MCF 10A (cell line): ENCODE measurements at regions not wholly inside any gene's neighbourhood (a gene's known extent, or its start where the extent isn't known, plus 50 kb on each side); places are given as distances from the start of the nearest gene placed in this dataset.
"Not testable (repeated sequence)": the region's sequence is repeated elsewhere in the genome, so short reads cannot be mapped to it uniquely, and the experiment has no call there.

Source experiments
- BruUV-seq: library from RNA; stranded (reverse); fragments of 400-500 nt; replicated peaks from 2 replicates; lab custom pipeline; 2021; lab: Mats Ljungman, UMichigan
- CTCF ChIA-PET: fragments of 300-600 bp; sonication (Branson Sonifier 250); formaldehyde crosslinking; extraction: SDS; loops from one replicate; lab custom pipeline; 2021; ENCODE audit warnings: antibody characterized with exemption, inconsistent platforms; lab: Yijun Ruan, JAX
- POLR2A ChIA-PET: fragments of 300-600, 350-650 bp; sonication (Branson Sonifier 250); formaldehyde crosslinking; extraction: SDS; loops from one replicate; lab custom pipeline; 2020; ENCODE audit warnings: antibody characterized with exemption, inconsistent platforms; lab: Yijun Ruan, JAX
- DNase-seq: peaks from one replicate; pipeline ENCODE4 v3.0.0-alpha.2; 2018; ENCODE audit not compliant: unreplicated experiment
- H3K27ac Mint-ChIP-seq: one replicate; pipeline ENCODE4 v1.8.0; 2022; ENCODE audit warnings: mild to moderate bottlenecking, low read depth, mixed read lengths; ENCODE audit not compliant: unreplicated experiment
- H3K27me3 Mint-ChIP-seq: one replicate; pipeline ENCODE4 v1.8.0; 2022; ENCODE audit warnings: mixed read lengths; ENCODE audit not compliant: insufficient read depth, unreplicated experiment
- H3K36me3 Mint-ChIP-seq: one replicate; pipeline ENCODE4 v1.8.0; 2022; ENCODE audit warnings: mild to moderate bottlenecking, moderate library complexity, mixed read lengths; ENCODE audit not compliant: insufficient read depth, unreplicated experiment
- H3K4me1 Mint-ChIP-seq: one replicate; pipeline ENCODE4 v1.8.0; 2022; ENCODE audit warnings: mixed read lengths; ENCODE audit not compliant: insufficient read depth, unreplicated experiment
- H3K4me3 Mint-ChIP-seq: one replicate; pipeline ENCODE4 v1.8.0; 2022; ENCODE audit warnings: mild to moderate bottlenecking, moderate library complexity, mixed read lengths; ENCODE audit not compliant: unreplicated experiment
- H3K9me3 Mint-ChIP-seq: one replicate; pipeline ENCODE4 v1.8.0; 2022; ENCODE audit warnings: mixed read lengths; ENCODE audit not compliant: unreplicated experiment
- CTCF ChIP-seq: fragments of 200-600 bp; IDR thresholded peaks from one replicate; pipeline ENCODE4 v1.8.0; 2022; ENCODE audit warnings: antibody characterized with exemption, mild to moderate bottlenecking; ENCODE audit not compliant: unreplicated experiment
- intact Hi-C: fragments of 100-400 bp; cut with micrococcal nuclease; formaldehyde crosslinking; loops from 2 replicates; pipeline ENCODE4 v1.14.1; 2022

GRCh38 chr10:83543691-83544462 lies 595.4 kb upstream of the GHITM start:
- H3K27ac Mint-ChIP-seq: no peak overlapping the region
- POLR2A ChIA-PET: interaction anchor here (0.9 to 1.7 kb wide), 2 partner anchors 9 to 14 kb away, joined by 3 read pairs; no protein-coding TSS in a partner anchor
- H3K36me3 Mint-ChIP-seq: no peaks in the 10 kb centered on the region
- CTCF ChIA-PET: no interaction called here
- no peaks in the 10 kb centered on the region for H3K9me3 Mint-ChIP-seq
- H3K4me1 Mint-ChIP-seq: peaks cover 9% of the 10 kb centered on the region
- intact Hi-C loops: loop anchor here (10.0 kb wide), 1 partner anchor 331 kb away; no protein-coding TSS in a partner anchor
- no peak for DNase-seq
- no TSS peak for BruUV-seq
- H3K27me3 Mint-ChIP-seq: no peaks in the 10 kb centered on the region
- no peak for TF ChIP-seq CTCF
- no peak overlapping the region for H3K4me3 Mint-ChIP-seq

GRCh38 chr10:83545901-83546391 lies 593.4 kb upstream of the GHITM start:
- intact Hi-C loops: loop anchor here (10.0 kb wide), 1 partner anchor 329 kb away; no protein-coding TSS in a partner anchor
- CTCF ChIA-PET: interaction anchor here (0.5 to 0.6 kb wide), 2 partner anchors 15 to 1102 kb away, joined by 3 read pairs; no protein-coding TSS in a partner anchor
- POLR2A ChIA-PET: no interaction called here
- Mint-ChIP-seq H3K36me3 (no peaks in the 10 kb centered on the region), H3K4me3 (no peak overlapping the region), H3K27ac (no peak overlapping the region), H3K9me3 (no peaks in the 10 kb centered on the region), H3K27me3 (no peaks in the 10 kb centered on the region), H3K4me1 (no peaks in the 10 kb centered on the region)
- DNase-seq: no peak
- BruUV-seq: no TSS peak
- TF ChIP-seq CTCF: no peak

DNA sequence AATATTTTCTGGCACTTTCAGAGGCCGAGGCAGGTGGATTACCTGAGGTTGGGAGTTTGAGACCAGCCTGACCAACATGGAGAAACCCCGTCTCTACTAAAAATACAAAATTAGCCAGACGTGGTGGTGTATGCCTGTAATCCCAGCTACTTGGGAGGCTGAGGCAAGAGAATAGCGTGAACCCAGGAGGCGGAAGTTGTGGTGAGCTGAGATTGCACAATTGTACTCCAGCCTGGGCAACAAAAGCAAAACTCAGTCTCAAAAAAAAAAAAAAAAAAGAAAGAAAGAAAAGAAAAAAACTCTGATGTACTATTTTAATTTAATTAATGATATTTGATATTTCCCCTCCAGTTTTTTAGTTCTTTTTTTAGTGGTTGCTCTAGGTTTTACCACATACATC lies 588.1 kb upstream of the GHITM start:
- H3K36me3 Mint-ChIP-seq, H3K4me1 Mint-ChIP-seq, POLR2A ChIA-PET, BruUV-seq, DNase-seq, H3K4me3 Mint-ChIP-seq, intact Hi-C loops, H3K27ac Mint-ChIP-seq, H3K27me3 Mint-ChIP-seq: not testable (repeated sequence)
- CTCF ChIA-PET: interaction anchor here (0.7 kb wide), 1 partner anchor 84 kb away, joined by 4 read pairs; no protein-coding TSS in a partner anchor
- peaks cover 15% of the 10 kb centered on the region for H3K9me3 Mint-ChIP-seq

- H3K27me3 Mint-ChIP-seq: no peaks in the 10 kb centered on the region
- H3K9me3 Mint-ChIP-seq: peaks cover 15% of the 10 kb centered on the region
- TF ChIP-seq CTCF: no peak
- BruUV-seq: no TSS peak
- intact Hi-C loops: no loop called here
- ChIA-PET CTCF (no interaction called here), POLR2A (interaction anchor here (1.0 kb wide), 1 partner anchor 10 kb away, joined by 3 read pairs; no protein-coding TSS in a partner anchor)
- H3K36me3 Mint-ChIP-seq: no peaks in the 10 kb centered on the region
- no peak for DNase-seq
- H3K27ac Mint-ChIP-seq: no peak overlapping the region
- H3K4me1 Mint-ChIP-seq: no peaks in the 10 kb centered on the region
- no peak overlapping the region for H3K4me3 Mint-ChIP-seq
These were observed 585.9 kb upstream of the GHITM start for GRCh38 chr10:83553366-83553765.
